GM19023 (cell line): ENCODE measurements at regions not wholly inside any gene's neighbourhood (a gene's known extent, or its start where the extent isn't known, plus 50 kb on each side); places are given as distances from the start of the nearest gene placed in this dataset.
"Not testable (repeated sequence)": the region's sequence is repeated elsewhere in the genome, so short reads cannot be mapped to it uniquely, and the experiment has no call there.

Experiments used
- ATAC-seq: cut with Tn5 transposase; IDR thresholded peaks from one replicate; pipeline ENCODE4 v1.9.1; 2021; ENCODE audit warnings: mild to moderate bottlenecking, moderate library complexity; ENCODE audit not compliant: unreplicated experiment

GRCh38 chr14:105653921-105654320 lies 127.5 kb downstream of the TMEM121 start:
- not testable (repeated sequence) for ATAC-seq

- ATAC-seq: not testable (repeated sequence)
These were observed 132.9 kb downstream of the TMEM121 start for GRCh38 chr14:105659255-105659654.

- ATAC-seq: no peak
These were observed 133.6 kb downstream of the TMEM121 start for GRCh38 chr14:105659935-105660527.

- ATAC-seq: no peak
These were observed 134.6 kb downstream of the TMEM121 start for GRCh38 chr14:105660816-105661531.

- not testable (repeated sequence) for ATAC-seq
These were observed 135.7 kb downstream of the TMEM121 start for GRCh38 chr14:105662043-105662442.

GRCh38 chr14:105662592-105662991 lies 136.2 kb downstream of the TMEM121 start:
- ATAC-seq: not testable (repeated sequence)

- not testable (repeated sequence) for ATAC-seq
These were observed 136.9 kb downstream of the TMEM121 start for GRCh38 chr14:105663323-105663722.

GRCh38 chr14:105663818-105664596 lies 137.6 kb downstream of the TMEM121 start:
- not testable (repeated sequence) for ATAC-seq

- no peak for ATAC-seq
These were observed 138.3 kb downstream of the TMEM121 start for GRCh38 chr14:105664691-105665090.

GRCh38 chr14:105665247-105665950 lies 139.0 kb downstream of the TMEM121 start:
- ATAC-seq: no peak

- ATAC-seq: no peak
These were observed 139.5 kb downstream of the TMEM121 start for GRCh38 chr14:105665951-105666277.

GRCh38 chr14:105666420-105666819 lies 140.0 kb downstream of the TMEM121 start:
- no peak for ATAC-seq

GRCh38 chr14:105666991-105667662 lies 140.7 kb downstream of the TMEM121 start:
- not testable (repeated sequence) for ATAC-seq

GRCh38 chr14:105667663-105668020 lies 141.3 kb downstream of the TMEM121 start:
- ATAC-seq: not testable (repeated sequence)

GRCh38 chr14:105668021-105668420 lies 141.6 kb downstream of the TMEM121 start:
- ATAC-seq: not testable (repeated sequence)

- not testable (repeated sequence) for ATAC-seq
These were observed 142.3 kb downstream of the TMEM121 start for GRCh38 chr14:105668471-105669230.

GRCh38 chr14:105669231-105669610 lies 142.8 kb downstream of the TMEM121 start:
- not testable (repeated sequence) for ATAC-seq

GRCh38 chr14:105669646-105670045 lies 143.3 kb downstream of the TMEM121 start:
- not testable (repeated sequence) for ATAC-seq

GRCh38 chr14:105672450-105673200 lies 146.2 kb downstream of the TMEM121 start:
- not testable (repeated sequence) for ATAC-seq
